ENCODE measurements at regions not wholly inside any gene's neighbourhood (a gene's known extent, or its start where the extent isn't known, plus 50 kb on each side); places are given as distances from the start of the nearest gene placed in this dataset.

GRCh38 chr13:85610024-85610423, 189.2 kb downstream of the SLITRK6 start:
- Histone ChIP-seq H3K4ac (ENCODE audit: low read depth, low read length) (no peak overlapping the region), H2AK9ac (replicated peaks; ENCODE audit: low read depth, low read length, poor library complexity) (no peak overlapping the region), H3K27me3 (ENCODE audit: control insufficient read depth, insufficient read depth, low read length) (no peaks in the 10 kb centered on the region), H3K79me1 (ENCODE audit: low read depth in 1 of 2, low read length in 2 of 2) (no peaks in the 10 kb centered on the region), H3K4me3 (ENCODE audit: insufficient read depth, low read depth, low read length) (no peak overlapping the region), H3K27ac (ENCODE audit: insufficient read depth, low read length) (no peak overlapping the region), H4K8ac (ENCODE audit: low read depth in 2 of 2, low read length in 2 of 2) (peak overlapping the region in 1 of 2 experiments; percentile 5; a peak in 1 of 4 replicates), H3K9me1 (ENCODE audit: insufficient read depth, low read length) (no peaks in the 10 kb centered on the region), H3K14ac (replicated peaks; ENCODE audit: low read depth, low read length) (no peak overlapping the region), H2BK120ac (ENCODE audit: low read depth, low read length) (no peak overlapping the region), H3K36me3 (ENCODE audit: control insufficient read depth, insufficient read depth, low read length) (no peaks in the 10 kb centered on the region), H3K9me3 (ENCODE audit: control insufficient read depth, insufficient read depth, low read length) (no peaks in the 10 kb centered on the region), H3K4me1 (ENCODE audit: control insufficient read depth, insufficient read depth, low read length) (no peaks in the 10 kb centered on the region), H4K20me1 (ENCODE audit: insufficient read depth, low read length) (no peaks in the 10 kb centered on the region), H3K18ac (ENCODE audit: low read depth, low read length) (no peak overlapping the region), H4K91ac (ENCODE audit: insufficient read depth, low read depth, low read length) (no peak overlapping the region), H2BK5ac (ENCODE audit: low read depth, low read length, poor library complexity, severe bottlenecking) (no peak overlapping the region), H3K56ac (ENCODE audit: extremely low read depth, insufficient read depth, low read length) (no peak overlapping the region), H2AK5ac (ENCODE audit: low read depth, low read length) (no peak overlapping the region), H2BK15ac (ENCODE audit: low read depth, low read length) (no peak overlapping the region), H2BK20ac (ENCODE audit: low read depth, low read length) (no peak overlapping the region), H3K9ac (ENCODE audit: low read depth, low read length) (no peak overlapping the region), H2AFZ (replicated peaks; ENCODE audit: low read length, poor library complexity) (no peak overlapping the region), H4K5ac (ENCODE audit: low read depth, low read length) (no peak overlapping the region), H3K4me2 (ENCODE audit: low read depth, low read length) (peak overlapping the region; percentile 63), H3K23ac (ENCODE audit: low read depth, low read length) (no peak overlapping the region)
- DNase-seq (peak; percentile 18), ATAC-seq (ENCODE audit: low read depth) (peak; percentile 59; the same call in 1 of the 2 replicates)
- dilution Hi-C loops (cut with HindIII; ENCODE audit: low sequenced_read_pairs, unreplicated experiment) (no loop called here), in situ Hi-C loops (cut with MboI; ENCODE audit: low sequenced_read_pairs) (no loop called here), intact Hi-C loops (cut with micrococcal nuclease) (loop anchor here (10.0 kb wide), 1 partner anchor 185 kb away; the partner anchor contains the start of gene SLITRK6)
- CTCF ChIA-PET: no interaction called here
- no TSS peak for BruUV-seq (replicated peaks)
- WGBS, 2 experiments (ENCODE audit: extremely low coverage in 2 of 2, insufficient read length in 1 of 2): no CpG with 5 or more reads among the region's 2 CpGs
- TF ChIP-seq MAZ (IDR thresholded peaks at IDR 0.05; ENCODE audit: borderline replicate concordance, low read depth, low read length) (no peak), RAD21 (IDR thresholded peaks at IDR 0.05; ENCODE audit: low read length) (no peak), CTCF (conservative IDR thresholded peaks at IDR 0.05; ENCODE audit: low read depth, low read length) (no peak), BHLHE40 (IDR thresholded peaks at IDR 0.05; ENCODE audit: low read depth, low read length) (no peak), MXI1 (IDR thresholded peaks at IDR 0.05; ENCODE audit: borderline replicate concordance, low read depth, low read length) (no peak), MAFK (IDR thresholded peaks at IDR 0.05; ENCODE audit: low read depth, low read length) (no peak), CHD1 (IDR thresholded peaks at IDR 0.05; ENCODE audit: low read depth, low read length) (no peak), USF2 (IDR thresholded peaks at IDR 0.05; ENCODE audit: low read depth, low read length) (no peak), POLR2A (IDR thresholded peaks at IDR 0.05; ENCODE audit: low read depth, low read length) (no peak), RFX5 (IDR thresholded peaks at IDR 0.05; ENCODE audit: low read depth, low read length) (no peak), SMC3 (IDR thresholded peaks at IDR 0.05; ENCODE audit: low read depth, low read length) (no peak)
- POLR2A ChIA-PET (ENCODE audit: unreplicated experiment): no interaction called here

Measured in IMR-90 (cell line).